Myocyte (in vitro differentiated cells): ENCODE measurements at regions not wholly inside any gene's neighbourhood (a gene's known extent, or its start where the extent isn't known, plus 50 kb on each side); places are given as distances from the start of the nearest gene placed in this dataset.
A peak's percentile ranks its signal among the peaks of the same experiment; 100 is the strongest.

ENCODE experiments used
- DNase-seq: peaks from one replicate; pipeline ENCODE4 v3.0.0-alpha.2; 2012; ENCODE audit warnings: low read depth

GRCh38 chr12:93944911-93945310 is 203.5 kb upstream of the PLXNC1 start:
- DNase-seq, result peak; percentile 27

- DNase-seq, result peak; percentile 31
Measured at GRCh38 chr12:93946542-93947150, 201.7 kb upstream of the PLXNC1 start.

GRCh38 chr12:93947486-93947885 is 200.9 kb upstream of the PLXNC1 start:
- no peak for DNase-seq

GRCh38 chr12:93950311-93950710 is 198.1 kb upstream of the PLXNC1 start:
- peak; percentile 30 for DNase-seq

GRCh38 chr12:93954166-93955112 is 193.9 kb upstream of the PLXNC1 start:
- DNase-seq, result peak; percentile 19

- DNase-seq, result no peak
Measured at GRCh38 chr12:93956551-93956950, 191.8 kb upstream of the PLXNC1 start.

- DNase-seq, result no peak
Measured at GRCh38 chr12:93957168-93957567, 191.2 kb upstream of the PLXNC1 start.

- no peak for DNase-seq
Measured at GRCh38 chr12:93957870-93958269, 190.5 kb upstream of the PLXNC1 start.

GRCh38 chr12:93959657-93960056 is 188.7 kb upstream of the PLXNC1 start:
- DNase-seq, result no peak

GRCh38 chr12:93960521-93960920 is 187.9 kb upstream of the PLXNC1 start:
- peak; percentile 16 for DNase-seq

- DNase-seq, result no peak
Measured at GRCh38 chr12:93962336-93962735, 186.0 kb upstream of the PLXNC1 start.

- no peak for DNase-seq
Measured at GRCh38 chr12:93964936-93965335, 183.4 kb upstream of the PLXNC1 start.

GRCh38 chr12:93966516-93967133 is 181.8 kb upstream of the PLXNC1 start:
- no peak for DNase-seq

GRCh38 chr12:93967454-93967853 is 180.9 kb upstream of the PLXNC1 start:
- no peak for DNase-seq

GRCh38 chr12:93968536-93969285 is 179.7 kb upstream of the PLXNC1 start:
- no peak for DNase-seq

- no peak for DNase-seq
Measured at GRCh38 chr12:93970900-93971688, 177.3 kb upstream of the PLXNC1 start.

GRCh38 chr12:93972411-93973208 is 175.8 kb upstream of the PLXNC1 start:
- DNase-seq, result peak; percentile 48

GRCh38 chr12:93974252-93974651 is 174.1 kb upstream of the PLXNC1 start:
- DNase-seq, result peak; percentile 55

GRCh38 chr12:93976024-93976423 is 172.4 kb upstream of the PLXNC1 start:
- no peak for DNase-seq

GRCh38 chr12:93977081-93977480 is 171.3 kb upstream of the PLXNC1 start:
- no peak for DNase-seq
